ENCODE measurements at regions not wholly inside any gene's neighbourhood (a gene's known extent, or its start where the extent isn't known, plus 50 kb on each side); places are given as distances from the start of the nearest gene placed in this dataset.

DNA sequence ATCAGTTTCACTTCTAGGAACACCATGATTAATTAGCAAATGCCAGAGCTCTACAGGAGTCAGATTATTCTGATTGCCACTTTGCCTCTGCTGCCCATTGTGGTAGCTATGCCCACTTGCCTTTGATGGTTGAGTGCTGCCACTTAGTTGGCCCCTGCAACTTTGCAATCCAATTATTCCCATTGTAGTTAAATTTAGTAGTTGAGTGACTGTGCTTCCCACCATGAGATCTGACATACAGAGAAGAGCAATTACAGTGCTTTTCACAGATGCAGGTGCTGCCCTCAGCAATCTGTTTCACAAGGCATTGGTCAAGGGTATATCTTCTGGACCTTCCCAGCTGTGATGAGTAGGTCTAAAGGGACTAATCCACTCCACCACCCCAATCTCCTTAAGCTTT, 468.4 kb upstream of the RGS6 start:
- no peak overlapping the region for H3K4me3 ChIP-seq (ENCODE audit: low read depth, low read length)
- TF ChIP-seq, protein P1, sequence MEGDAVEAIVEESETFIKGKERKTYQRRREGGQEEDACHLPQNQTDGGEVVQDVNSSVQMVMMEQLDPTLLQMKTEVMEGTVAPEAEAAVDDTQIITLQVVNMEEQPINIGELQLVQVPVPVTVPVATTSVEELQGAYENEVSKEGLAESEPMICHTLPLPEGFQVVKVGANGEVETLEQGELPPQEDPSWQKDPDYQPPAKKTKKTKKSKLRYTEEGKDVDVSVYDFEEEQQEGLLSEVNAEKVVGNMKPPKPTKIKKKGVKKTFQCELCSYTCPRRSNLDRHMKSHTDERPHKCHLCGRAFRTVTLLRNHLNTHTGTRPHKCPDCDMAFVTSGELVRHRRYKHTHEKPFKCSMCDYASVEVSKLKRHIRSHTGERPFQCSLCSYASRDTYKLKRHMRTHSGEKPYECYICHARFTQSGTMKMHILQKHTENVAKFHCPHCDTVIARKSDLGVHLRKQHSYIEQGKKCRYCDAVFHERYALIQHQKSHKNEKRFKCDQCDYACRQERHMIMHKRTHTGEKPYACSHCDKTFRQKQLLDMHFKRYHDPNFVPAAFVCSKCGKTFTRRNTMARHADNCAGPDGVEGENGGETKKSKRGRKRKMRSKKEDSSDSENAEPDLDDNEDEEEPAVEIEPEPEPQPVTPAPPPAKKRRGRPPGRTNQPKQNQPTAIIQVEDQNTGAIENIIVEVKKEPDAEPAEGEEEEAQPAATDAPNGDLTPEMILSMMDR (IDR thresholded peaks at IDR 0.05; ENCODE audit: low read depth, low read length): no peak
- in situ Hi-C loops (cut with HindIII; ENCODE audit: low sequenced_read_pairs): no loop called here
- no peak for DNase-seq (ENCODE audit: low read depth, low spot score)

GRCh38 chr14:71464840-71465239, 467.4 kb upstream of the RGS6 start:
- in situ Hi-C loops (cut with HindIII; ENCODE audit: low sequenced_read_pairs): no loop called here
- H3K4me3 ChIP-seq (ENCODE audit: low read depth, low read length): no peak overlapping the region
- no peak for DNase-seq (ENCODE audit: low read depth, low spot score)
- TF ChIP-seq, protein P1 (IDR thresholded peaks at IDR 0.05; ENCODE audit: low read depth, low read length): no peak

GRCh38 chr14:71465316-71465715, 466.9 kb upstream of the RGS6 start:
- no peak for DNase-seq (ENCODE audit: low read depth, low spot score)
- H3K4me3 ChIP-seq (ENCODE audit: low read depth, low read length): no peak overlapping the region
- in situ Hi-C loops (cut with HindIII; ENCODE audit: low sequenced_read_pairs): no loop called here
- TF ChIP-seq, protein P1 (IDR thresholded peaks at IDR 0.05; ENCODE audit: low read depth, low read length): no peak

- TF ChIP-seq, protein P1 (IDR thresholded peaks at IDR 0.05; ENCODE audit: low read depth, low read length): no peak
- H3K4me3 ChIP-seq (ENCODE audit: low read depth, low read length): no peak overlapping the region
- in situ Hi-C loops (cut with HindIII; ENCODE audit: low sequenced_read_pairs): no loop called here
Observed at GRCh38 chr14:71466251-71466650, 466.0 kb upstream of the RGS6 start.

DNA sequence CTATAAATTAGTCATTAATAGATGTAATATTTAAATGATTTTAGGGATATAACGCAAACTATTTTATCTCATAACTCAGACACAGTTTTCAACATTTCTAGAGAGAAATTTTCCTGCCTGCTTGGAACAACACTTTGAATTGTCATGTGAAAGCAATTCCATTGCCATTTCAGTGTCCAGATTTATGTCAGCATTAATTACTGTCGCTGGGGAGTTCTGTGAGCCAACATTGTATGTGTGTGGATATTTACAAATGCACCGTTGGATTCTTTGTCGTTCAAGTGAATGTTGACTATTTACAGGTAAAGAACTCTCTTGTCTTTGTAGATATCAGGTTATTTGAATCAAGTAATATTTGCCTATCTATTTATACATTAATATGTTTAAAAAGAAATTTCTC, 465.3 kb upstream of the RGS6 start:
- H3K4me3 ChIP-seq (ENCODE audit: low read depth, low read length): no peak overlapping the region
- no peak for DNase-seq (ENCODE audit: low read depth, low spot score)
- in situ Hi-C loops (cut with HindIII; ENCODE audit: low sequenced_read_pairs): no loop called here
- TF ChIP-seq, protein P1 (IDR thresholded peaks at IDR 0.05; ENCODE audit: low read depth, low read length): no peak

More at GRCh38 chr14:71466251-71466650, 466.0 kb upstream of the RGS6 start:
- DNase-seq (ENCODE audit: low read depth, low spot score): no peak

DNA sequence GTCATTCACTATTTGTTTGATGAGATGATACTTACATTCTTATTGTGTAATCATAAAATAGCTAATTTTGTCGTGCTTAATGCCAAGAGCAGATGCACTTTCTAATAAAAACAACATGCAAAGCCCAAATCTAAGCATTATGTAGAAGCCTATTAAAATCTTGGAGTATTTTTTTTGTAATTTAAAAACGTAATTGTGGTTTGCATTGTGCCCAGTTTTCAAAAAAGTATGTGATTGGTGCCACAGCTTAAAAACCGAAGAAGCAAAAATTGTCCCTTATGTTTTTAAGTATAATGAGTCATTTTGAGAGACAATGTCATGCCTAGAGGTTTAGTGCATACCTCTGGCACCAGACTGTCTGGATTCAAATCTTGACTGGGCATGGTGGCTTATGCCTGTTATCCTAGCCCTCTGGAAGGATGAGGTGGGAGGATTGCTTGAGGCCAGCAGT, 464.8 kb upstream of the RGS6 start:
- TF ChIP-seq, protein P1 (IDR thresholded peaks at IDR 0.05; ENCODE audit: low read depth, low read length): no peak
- in situ Hi-C loops (cut with HindIII; ENCODE audit: low sequenced_read_pairs): no loop called here
- DNase-seq (ENCODE audit: low read depth, low spot score): no peak

DNA sequence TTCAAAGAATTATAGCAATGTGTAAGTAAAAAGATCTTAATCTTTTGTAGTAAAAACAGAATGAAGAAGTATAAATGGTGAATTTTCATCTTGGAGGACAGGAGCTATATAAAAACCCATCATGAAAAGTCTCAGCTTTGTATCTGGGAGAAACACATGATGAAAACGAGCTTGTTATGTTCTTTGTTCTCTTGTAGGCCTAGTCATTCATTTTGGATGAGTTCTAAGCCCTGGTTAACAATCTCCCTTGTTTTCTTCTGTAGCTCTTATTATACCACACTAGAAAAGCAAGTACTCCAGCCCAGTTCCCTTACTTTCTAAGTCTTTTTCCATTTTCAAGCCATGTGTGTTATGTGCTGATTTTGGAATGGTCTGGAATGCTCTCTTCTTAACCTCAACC, 463.5 kb upstream of the RGS6 start:
- H3K4me3 ChIP-seq (ENCODE audit: low read depth, low read length): no peak overlapping the region
- in situ Hi-C loops (cut with HindIII; ENCODE audit: low sequenced_read_pairs): no loop called here
- TF ChIP-seq, protein P1 (IDR thresholded peaks at IDR 0.05; ENCODE audit: low read depth, low read length): no peak

More for the DNA sequence above, 464.8 kb upstream of the RGS6 start:
- H3K4me3 ChIP-seq (ENCODE audit: low read depth, low read length): no peak overlapping the region

More for the DNA sequence above, 463.5 kb upstream of the RGS6 start:
- no peak for DNase-seq (ENCODE audit: low read depth, low spot score)

Data from astrocyte of the spinal cord (primary cell).